GM19397 (cell line): ENCODE measurements at regions not wholly inside any gene's neighbourhood (a gene's known extent, or its start where the extent isn't known, plus 50 kb on each side); places are given as distances from the start of the nearest gene placed in this dataset.

ENCODE experiments used
- ATAC-seq: cut with Tn5 transposase; IDR thresholded peaks from one replicate; pipeline ENCODE4 v1.9.1; 2021; ENCODE audit warnings: mild to moderate bottlenecking, moderate library complexity; ENCODE audit not compliant: unreplicated experiment

DNA sequence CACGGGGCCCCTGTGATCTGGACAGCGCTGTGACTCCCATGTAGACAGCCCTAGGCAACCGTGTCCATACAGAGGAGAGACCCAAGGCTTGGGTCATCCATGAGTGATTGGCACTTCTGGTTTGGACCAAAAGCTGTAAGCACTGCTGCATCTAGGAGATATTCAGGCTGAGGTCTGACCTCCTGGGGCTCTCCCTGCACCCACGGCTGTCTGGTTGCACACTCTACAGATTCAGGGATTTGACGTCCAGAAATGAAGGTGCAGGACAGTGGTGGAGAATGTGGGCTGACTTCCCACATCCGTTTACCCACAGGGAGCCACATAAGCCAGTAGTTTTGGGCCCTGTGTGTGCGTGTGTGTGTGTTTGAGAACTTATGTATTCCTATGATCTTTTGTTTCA, 76.2 kb upstream of the ARHGEF7 start:
- ATAC-seq, result no peak

- no peak for ATAC-seq
Measured at GRCh38 chr13:111037927-111038326, 77.2 kb upstream of the ARHGEF7 start.

- ATAC-seq, result no peak
Measured at GRCh38 chr13:111036665-111037064, 78.4 kb upstream of the ARHGEF7 start.

DNA sequence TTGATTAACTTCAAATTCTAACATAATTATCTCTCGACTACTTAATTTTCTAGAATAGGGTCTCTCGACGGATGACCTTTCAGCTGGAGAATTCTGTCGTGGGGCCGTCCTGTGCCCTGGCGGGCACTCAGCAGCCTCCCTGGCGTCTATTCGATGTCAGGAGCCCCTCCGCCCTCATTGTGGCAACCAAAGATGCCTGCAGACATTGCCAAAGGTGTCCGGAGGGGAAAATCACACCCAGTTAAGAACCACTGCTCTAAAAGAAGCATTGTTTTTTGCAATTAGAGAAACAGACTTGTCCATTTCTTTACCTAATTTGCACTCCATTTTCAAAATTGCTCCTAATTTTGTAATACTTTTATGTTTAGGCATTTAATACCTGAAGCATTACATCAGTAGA, 79.2 kb upstream of the ARHGEF7 start:
- no peak for ATAC-seq

DNA sequence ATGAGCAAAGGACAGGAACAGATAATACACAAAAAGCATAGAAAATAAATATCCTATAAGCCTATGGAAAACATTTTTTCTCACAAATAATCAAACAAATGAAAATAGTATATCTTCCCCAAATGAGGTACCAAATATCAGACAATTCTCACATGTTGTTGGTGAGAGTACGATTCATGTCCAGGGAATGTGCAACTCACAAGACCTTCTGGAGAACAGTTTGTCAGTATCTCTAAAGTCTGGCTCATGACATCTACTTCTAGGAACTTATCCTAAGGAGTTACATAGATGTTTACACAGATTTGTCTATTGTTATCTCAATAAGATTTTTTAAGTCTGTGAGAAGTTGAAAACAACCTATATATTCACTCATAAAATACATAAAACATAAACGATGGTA, 80.3 kb upstream of the ARHGEF7 start:
- ATAC-seq, result no peak

DNA sequence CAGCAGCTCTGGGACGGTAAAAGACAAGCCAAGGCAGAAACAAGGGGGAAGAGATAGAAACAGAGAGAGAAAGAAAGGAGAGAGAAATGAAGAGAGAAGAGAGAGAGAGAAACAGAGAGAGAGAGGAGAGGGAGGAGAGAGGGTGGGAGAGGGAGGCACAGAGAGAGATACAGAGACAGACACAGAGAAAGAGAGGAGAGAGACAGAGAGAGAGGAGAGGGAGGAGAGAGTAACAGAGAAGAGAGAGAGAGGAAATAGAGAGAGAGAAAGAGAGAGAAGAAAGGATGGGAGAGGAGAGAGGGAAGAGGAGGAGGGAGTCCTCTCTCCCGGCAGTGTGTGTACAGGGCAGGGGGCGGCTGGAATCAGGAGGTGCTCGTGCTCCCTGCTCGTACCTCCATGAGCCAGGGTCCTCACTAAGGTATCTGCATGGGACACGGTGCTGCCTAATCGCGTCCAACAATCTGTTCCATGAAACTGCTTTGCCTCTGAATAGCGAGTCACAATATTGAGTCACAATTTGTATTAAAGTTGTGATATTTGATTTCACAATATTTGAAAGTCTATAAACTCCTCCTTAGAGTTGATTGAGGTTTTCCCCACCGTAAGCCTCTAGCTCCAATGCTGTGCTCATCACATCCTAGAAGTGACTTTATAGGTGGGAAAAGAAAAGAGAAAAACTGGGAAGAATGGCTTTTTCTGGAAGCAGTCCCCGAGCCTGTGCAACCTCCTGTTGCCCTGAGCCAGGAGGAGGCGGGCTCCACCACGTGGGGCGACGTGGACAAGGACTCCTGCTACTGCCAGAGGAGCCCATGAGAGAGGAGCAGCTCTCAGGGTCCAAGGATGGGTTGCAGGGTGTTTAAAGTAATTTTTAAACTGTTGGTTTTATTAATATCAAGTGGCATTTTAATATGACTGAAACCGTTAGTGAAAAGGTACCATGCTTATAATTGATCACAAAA, 81.7 kb upstream of the ARHGEF7 start:
- no peak for ATAC-seq

- no peak for ATAC-seq
Measured at GRCh38 chr13:111031531-111031961, 83.6 kb upstream of the ARHGEF7 start.

DNA sequence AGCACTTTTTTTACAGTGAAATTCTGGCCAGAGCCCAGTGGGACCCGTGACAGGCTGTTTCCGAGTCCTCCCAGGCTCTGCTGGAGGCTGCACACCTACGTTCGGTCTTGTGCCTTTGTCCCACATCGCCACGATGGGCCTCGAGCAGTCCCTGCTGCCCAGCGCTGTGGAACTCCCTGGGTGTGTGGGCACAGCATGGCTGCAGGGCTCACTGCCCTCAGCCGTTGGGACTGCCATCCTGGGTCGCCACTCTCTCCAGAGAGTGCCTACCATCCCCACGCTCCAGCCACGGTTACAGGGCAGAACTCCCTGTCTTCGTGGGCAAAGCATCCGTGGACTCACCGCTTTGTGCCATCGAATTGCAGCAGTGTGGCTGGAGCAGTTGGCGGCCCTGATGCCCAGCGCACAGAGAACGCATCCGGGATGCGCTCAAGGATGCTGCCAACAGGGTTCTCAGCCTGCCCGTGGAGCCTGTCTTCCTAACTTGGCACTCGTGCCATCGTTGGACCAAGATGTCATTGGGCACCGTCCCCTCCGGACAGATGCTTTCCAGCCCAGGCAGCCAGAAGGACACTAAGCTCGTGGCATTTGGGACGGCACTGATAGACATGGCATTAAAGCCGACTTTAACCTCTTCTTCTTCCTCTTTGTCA, 85.0 kb upstream of the ARHGEF7 start:
- no peak for ATAC-seq

DNA sequence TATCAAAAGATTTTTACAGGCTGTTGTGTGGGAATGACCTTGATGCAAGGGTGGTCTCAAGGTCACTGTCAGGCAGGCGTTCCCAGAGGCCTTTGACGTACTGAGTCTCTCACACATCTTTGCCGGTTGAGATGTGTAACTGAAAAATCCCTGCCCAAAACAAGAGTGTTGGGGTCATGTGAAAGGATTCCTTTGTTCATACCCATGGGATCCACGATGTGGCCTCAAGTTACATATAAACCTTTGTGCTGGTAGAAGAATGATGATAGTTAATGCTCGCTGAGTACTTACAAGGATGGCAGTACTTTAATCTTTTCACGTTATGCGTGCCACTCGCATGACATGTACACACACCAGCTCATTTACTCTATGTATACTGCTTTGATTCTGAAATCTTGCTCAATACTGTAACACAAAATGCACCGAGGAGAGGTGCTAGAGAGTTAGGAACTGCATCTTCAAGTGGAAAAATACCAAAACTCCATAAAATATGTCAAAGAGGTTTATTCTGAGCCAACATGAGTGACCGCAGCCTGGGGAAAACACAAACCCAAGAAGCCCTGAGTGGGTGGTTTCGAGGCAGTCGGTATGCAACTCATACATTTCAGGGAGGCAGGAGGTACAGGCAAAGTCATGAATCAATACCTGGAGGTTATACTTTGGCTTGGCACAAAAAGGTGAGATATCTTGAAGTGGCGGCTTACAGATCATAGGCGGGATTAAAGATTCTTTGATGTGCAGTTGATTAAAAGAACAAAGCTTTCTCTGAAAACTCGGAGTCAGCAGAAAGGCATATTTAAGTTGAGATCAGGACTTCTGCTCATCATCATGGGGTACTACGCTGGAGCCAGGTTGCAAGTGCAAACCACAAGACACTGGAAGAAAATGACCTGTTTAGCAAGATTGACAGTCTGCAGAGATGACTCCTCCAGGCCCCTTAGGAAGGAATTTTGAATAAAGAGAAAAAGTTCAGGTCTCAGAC, 87.4 kb upstream of the ARHGEF7 start:
- no peak for ATAC-seq

DNA sequence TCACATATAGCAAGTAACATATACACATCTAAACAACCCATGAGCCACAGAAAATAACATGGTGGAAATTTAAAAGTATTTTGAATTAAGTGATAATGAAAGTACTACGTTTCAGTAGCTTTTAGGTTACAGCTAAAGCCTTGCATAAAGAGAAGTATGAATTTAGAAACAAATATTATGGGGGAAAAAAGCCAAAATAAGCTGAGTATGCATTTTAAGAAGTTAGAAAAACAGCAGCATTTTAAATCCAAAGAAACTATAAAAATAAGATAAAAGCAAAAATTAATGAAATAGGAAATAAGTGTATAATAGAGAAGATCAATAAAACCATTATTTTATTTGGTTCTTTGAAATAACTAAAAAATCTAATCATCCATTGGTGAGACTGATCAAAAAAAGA, 89.8 kb upstream of the ARHGEF7 start:
- ATAC-seq, result no peak

GRCh38 chr13:111022886-111023285, 92.2 kb upstream of the ARHGEF7 start:
- ATAC-seq, result no peak

DNA sequence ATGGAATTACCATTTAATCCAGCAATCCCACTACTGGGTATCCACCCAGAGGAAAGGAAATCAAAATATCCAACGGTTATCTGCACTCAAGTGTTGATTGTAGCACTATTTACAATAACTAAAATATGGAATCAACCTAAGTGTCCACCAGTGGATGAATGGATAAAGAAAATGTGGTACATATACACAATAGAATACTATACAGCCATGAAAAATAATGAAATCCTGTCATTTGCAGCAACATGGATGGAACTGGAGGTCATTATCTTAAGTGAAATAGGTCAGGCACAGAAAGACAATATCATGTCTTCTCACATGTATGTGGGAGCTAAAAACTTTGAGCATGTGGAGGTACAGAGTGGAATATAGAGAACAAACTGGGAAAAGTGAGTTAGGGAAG, 92.9 kb upstream of the ARHGEF7 start:
- ATAC-seq, result no peak

- no peak for ATAC-seq
Measured at GRCh38 chr13:111021270-111021669, 93.8 kb upstream of the ARHGEF7 start.

DNA sequence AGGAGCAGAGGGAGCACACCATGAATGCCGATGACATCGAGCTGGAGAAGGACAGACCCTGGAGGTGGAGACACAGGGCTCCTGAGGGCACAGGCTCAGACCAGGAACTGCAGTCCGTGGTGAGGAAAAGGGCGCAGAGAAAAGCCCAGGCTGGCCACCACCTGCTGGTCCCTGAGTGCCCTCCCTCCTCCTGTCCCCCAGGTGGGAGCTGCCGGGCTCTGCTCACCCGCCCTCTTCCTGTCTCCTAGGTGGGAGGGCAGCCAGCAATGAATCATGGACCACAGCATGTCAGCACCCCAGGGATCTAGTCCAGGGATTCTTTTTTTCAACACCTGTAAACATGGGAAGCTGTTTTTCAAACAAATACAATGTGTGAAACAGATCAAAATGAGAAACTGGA, 94.6 kb upstream of the ARHGEF7 start:
- no peak for ATAC-seq

DNA sequence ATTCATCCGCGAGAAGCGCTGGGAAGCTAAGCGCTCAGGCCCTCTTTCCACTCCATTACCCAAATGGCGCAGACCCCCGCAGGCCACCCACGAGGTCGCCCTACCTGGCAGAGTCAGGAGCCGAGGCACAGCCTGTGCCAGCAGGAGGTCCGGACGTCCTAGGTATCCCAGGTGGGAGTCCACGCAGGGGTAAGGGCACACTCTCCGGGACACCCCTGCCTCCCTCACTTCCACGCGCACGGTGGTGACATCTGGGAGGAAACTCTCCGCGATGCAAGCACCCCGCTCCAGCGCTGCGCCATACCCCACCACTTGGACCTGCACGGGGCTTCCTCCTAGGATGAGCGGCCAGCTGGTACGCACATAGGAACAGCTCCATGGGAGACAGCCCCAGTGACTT, 95.1 kb upstream of the ARHGEF7 start:
- no peak for ATAC-seq

- no peak for ATAC-seq
Measured at GRCh38 chr13:111017755-111018459, 97.2 kb upstream of the ARHGEF7 start.

DNA sequence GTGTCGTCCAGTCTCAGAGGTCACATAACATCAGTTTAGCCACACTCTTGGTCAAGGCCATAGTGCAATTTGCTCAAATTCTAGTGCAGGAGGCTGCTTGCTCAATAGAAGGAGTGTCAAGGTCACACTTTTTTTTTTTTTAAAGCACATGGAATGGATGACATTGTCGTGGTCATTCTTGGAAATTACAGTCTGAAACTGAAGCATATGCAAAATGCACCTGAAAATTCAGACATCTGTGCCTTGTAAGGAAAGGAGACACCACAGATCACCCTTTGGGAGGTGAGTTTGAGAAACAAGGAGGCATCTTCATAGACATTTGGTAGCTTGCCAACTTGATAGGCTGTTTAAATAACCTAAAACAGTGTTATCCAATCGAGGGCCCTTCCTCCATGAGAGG, 98.3 kb upstream of the ANKRD10 start:
- no peak for ATAC-seq

- ATAC-seq, result no peak
Measured at GRCh38 chr13:111011899-111012298, 97.0 kb upstream of the ANKRD10 start.

DNA sequence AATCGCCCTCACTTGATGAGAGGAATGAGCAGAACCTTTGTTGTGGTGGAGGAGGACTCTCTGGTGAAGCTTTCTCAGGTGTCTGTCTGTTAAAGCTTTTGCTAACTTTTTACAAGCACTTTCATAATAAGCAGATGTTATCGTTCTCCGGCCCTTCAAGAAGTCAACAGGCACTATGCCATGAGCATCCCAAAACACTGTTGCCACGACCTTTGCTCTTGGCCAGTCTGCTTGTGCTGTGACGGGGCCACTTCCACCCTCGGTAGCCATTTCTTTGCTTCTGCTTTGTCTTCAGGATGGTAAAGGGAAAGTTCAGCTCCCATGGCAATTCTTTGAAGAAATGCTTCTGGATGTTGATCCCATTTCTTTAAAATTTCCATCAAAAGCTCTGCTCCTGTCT, 93.5 kb upstream of the ANKRD10 start:
- no peak for ATAC-seq

DNA sequence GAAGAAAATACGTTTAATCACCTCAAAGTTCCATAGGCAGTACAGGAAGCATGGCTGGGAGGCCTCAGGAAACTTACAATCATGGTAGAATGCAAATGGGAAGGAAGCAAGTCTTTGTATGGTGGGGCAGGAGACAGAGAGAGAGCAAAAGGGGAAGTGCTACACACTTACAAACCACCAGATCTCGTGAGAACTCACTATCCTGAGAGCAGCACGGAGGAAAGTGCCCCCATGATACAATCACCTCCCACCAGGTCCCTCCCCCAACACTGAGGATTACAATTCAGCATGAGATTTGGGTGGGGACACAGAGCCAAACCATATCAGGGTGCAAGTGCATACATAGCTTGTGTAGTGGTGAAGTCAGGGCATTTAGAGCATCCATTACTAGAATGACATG, 92.3 kb upstream of the ANKRD10 start:
- ATAC-seq, result no peak
